GM23338 (cell line): ENCODE measurements at regions not wholly inside any gene's neighbourhood (a gene's known extent, or its start where the extent isn't known, plus 50 kb on each side); places are given as distances from the start of the nearest gene placed in this dataset.

Experiments used
- CTCF ChIP-seq, 2 experiments: fragments of 200-600 bp in 1 of 2; sonication (generic) in 1 of 2; conservative IDR thresholded peaks; 2 replicates each; pipeline versions ENCODE4 v1.5.1 to v1.6.1; 2016 to 2017; ENCODE audit warnings: antibody characterized with exemption in 2 of 2, low read depth in 2 of 2, mild to moderate bottlenecking in 2 of 2, moderate library complexity in 1 of 2
- POLR2AphosphoS5 ChIP-seq: IDR thresholded peaks from 2 replicates; pipeline ENCODE4 v1.6.1; 2016; ENCODE audit warnings: antibody characterized with exemption, low read depth
- REST ChIP-seq: IDR thresholded peaks from one replicate; pipeline ENCODE4 v1.6.1; 2018; ENCODE audit warnings: antibody characterized with exemption; ENCODE audit not compliant: unreplicated experiment

- no peak for TF ChIP-seq REST
- TF ChIP-seq CTCF (conservative IDR thresholded peaks at IDR 0.05; ENCODE audit: low read depth in 2 of 2) = no peak
- no peak for TF ChIP-seq POLR2AphosphoS5
Measured at GRCh38 chr2:228648541-228648940, 467.1 kb upstream of the SPHKAP start.
